Suprapubic skin (tissue), 3 donors: ENCODE measurements at regions not wholly inside any gene's neighbourhood (a gene's known extent, or its start where the extent isn't known, plus 50 kb on each side); places are given as distances from the start of the nearest gene placed in this dataset.
"Not testable (repeated sequence)": the region's sequence is repeated elsewhere in the genome, so short reads cannot be mapped to it uniquely, and the experiment has no call there.

ENCODE experiments used
- POLR2A ChIP-seq, 2 donors: fragments of 450-650 bp; IDR thresholded peaks; one replicate each; pipeline ENCODE4 v1.6.1; 2017; ENCODE audit warnings: antibody characterized with exemption in 2 of 2, mild to moderate bottlenecking in 2 of 2, moderate library complexity in 2 of 2
- TF ChIP-seq, protein P1 (sequence below), 2 donors: fragments of 200-600 bp in 1 of 2; fragments of 450-650 bp in 1 of 2; sonication (generic) in 1 of 2; IDR thresholded peaks; one replicate each; pipeline ENCODE4 v1.5.1; 2016 to 2019; ENCODE audit warnings: antibody characterized with exemption in 2 of 2, mild to moderate bottlenecking in 1 of 2, moderate library complexity in 1 of 2

GRCh38 chr17:22091041-22091679 lies 398.8 kb downstream of the KCNJ18 start:
- TF ChIP-seq, protein P1, sequence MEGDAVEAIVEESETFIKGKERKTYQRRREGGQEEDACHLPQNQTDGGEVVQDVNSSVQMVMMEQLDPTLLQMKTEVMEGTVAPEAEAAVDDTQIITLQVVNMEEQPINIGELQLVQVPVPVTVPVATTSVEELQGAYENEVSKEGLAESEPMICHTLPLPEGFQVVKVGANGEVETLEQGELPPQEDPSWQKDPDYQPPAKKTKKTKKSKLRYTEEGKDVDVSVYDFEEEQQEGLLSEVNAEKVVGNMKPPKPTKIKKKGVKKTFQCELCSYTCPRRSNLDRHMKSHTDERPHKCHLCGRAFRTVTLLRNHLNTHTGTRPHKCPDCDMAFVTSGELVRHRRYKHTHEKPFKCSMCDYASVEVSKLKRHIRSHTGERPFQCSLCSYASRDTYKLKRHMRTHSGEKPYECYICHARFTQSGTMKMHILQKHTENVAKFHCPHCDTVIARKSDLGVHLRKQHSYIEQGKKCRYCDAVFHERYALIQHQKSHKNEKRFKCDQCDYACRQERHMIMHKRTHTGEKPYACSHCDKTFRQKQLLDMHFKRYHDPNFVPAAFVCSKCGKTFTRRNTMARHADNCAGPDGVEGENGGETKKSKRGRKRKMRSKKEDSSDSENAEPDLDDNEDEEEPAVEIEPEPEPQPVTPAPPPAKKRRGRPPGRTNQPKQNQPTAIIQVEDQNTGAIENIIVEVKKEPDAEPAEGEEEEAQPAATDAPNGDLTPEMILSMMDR (IDR thresholded peaks at IDR 0.05), result not testable (repeated sequence)
- not testable (repeated sequence) for TF ChIP-seq POLR2A (IDR thresholded peaks at IDR 0.05)
